Activated CD4-positive, alpha-beta T cell treated with anti-CD3 and anti-CD28 coated beads, Interleukin-2, Interleukin-6, amounts not matched to agents 100 ng/mL and 50 ng/mL, durations not matched to agents 16 hours and 8 hours (primary cell): ENCODE measurements at regions not wholly inside any gene's neighbourhood (a gene's known extent, or its start where the extent isn't known, plus 50 kb on each side); places are given as distances from the start of the nearest gene placed in this dataset.

ENCODE experiments used
- DNase-seq: peaks from one replicate; pipeline ENCODE4 v3.0.0-alpha.2; 2020

- DNase-seq = no peak
These were observed 86.5 kb downstream of the ADRA2C start for GRCh38 chr4:3852711-3853110.

GRCh38 chr4:3853388-3854035, 87.3 kb downstream of the ADRA2C start:
- no peak for DNase-seq

- no peak for DNase-seq
These were observed 88.5 kb downstream of the ADRA2C start for GRCh38 chr4:3854661-3855060.

- no peak for DNase-seq
These were observed 89.5 kb downstream of the ADRA2C start for GRCh38 chr4:3855646-3856045.

- DNase-seq = no peak
These were observed 90.5 kb downstream of the ADRA2C start for GRCh38 chr4:3856604-3857204.

GRCh38 chr4:3857269-3857926, 91.2 kb downstream of the ADRA2C start:
- no peak for DNase-seq

- DNase-seq = no peak
These were observed 92.0 kb downstream of the ADRA2C start for GRCh38 chr4:3858046-3858730.

- no peak for DNase-seq
These were observed 92.7 kb downstream of the ADRA2C start for GRCh38 chr4:3858765-3859388.

GRCh38 chr4:3859571-3859970, 93.4 kb downstream of the ADRA2C start:
- DNase-seq = no peak

- DNase-seq = no peak
These were observed 94.1 kb downstream of the ADRA2C start for GRCh38 chr4:3860061-3860912.

GRCh38 chr4:3860913-3861636, 94.9 kb downstream of the ADRA2C start:
- DNase-seq = no peak

- no peak for DNase-seq
These were observed 95.8 kb downstream of the ADRA2C start for GRCh38 chr4:3861720-3862639.

- no peak for DNase-seq
These were observed 96.6 kb downstream of the ADRA2C start for GRCh38 chr4:3862640-3863420.

GRCh38 chr4:3863841-3864741, 97.9 kb downstream of the ADRA2C start:
- DNase-seq = no peak

- no peak for DNase-seq
These were observed 98.8 kb downstream of the ADRA2C start for GRCh38 chr4:3864742-3865721.

GRCh38 chr4:3865986-3866812, 100.0 kb downstream of the ADRA2C start:
- no peak for DNase-seq

- no peak for DNase-seq
These were observed 100.6 kb downstream of the ADRA2C start for GRCh38 chr4:3866813-3867129.
